ENCODE measurements at regions not wholly inside any gene's neighbourhood (a gene's known extent, or its start where the extent isn't known, plus 50 kb on each side); places are given as distances from the start of the nearest gene placed in this dataset.

GRCh38 chr9:110041452-110041851 is 166.5 kb downstream of the C9orf152 start:
- Histone ChIP-seq H3K4me1 (ENCODE audit: insufficient read depth, low read length) (no peaks in the 10 kb centered on the region), H3K27ac (ENCODE audit: low read depth in 1 of 2, low read length in 2 of 2) (no peak overlapping the region), H3K27me3 (ENCODE audit: control insufficient read depth in 1 of 2, insufficient read depth in 2 of 2, low read length in 2 of 2) (no peaks in the 10 kb centered on the region), H3K36me3 (ENCODE audit: insufficient read depth, low read length) (no peaks in the 10 kb centered on the region), H3K4me3 (ENCODE audit: low read length) (no peak overlapping the region), H3K9me3 (ENCODE audit: control insufficient read depth in 1 of 2, insufficient read depth in 1 of 2, low read length in 2 of 2) (no peaks in the 10 kb centered on the region)
- ChIA-PET CTCF (no interaction called here), POLR2A (no interaction called here)
- no peak for DNase-seq
- peaks cover 2% of the 10 kb centered on the region for H3K9me3 Mint-ChIP-seq
- no peak for TF ChIP-seq CTCF (IDR thresholded peaks at IDR 0.05)
- no peak overlapping the region for H3K27ac Mint-ChIP-seq
- no peaks in the 10 kb centered on the region for H3K27me3 Mint-ChIP-seq
- no peaks in the 10 kb centered on the region for H3K36me3 Mint-ChIP-seq (ENCODE audit: low read depth)
- intact Hi-C loops (cut with DNase I, micrococcal nuclease): loop anchor here in 1 of 2 experiments (2.0 kb wide), 1 partner anchor 21 kb away; no protein-coding TSS in a partner anchor
- no peaks in the 10 kb centered on the region for H3K4me1 Mint-ChIP-seq (ENCODE audit: low read depth)
- H3K4me3 Mint-ChIP-seq: no peak overlapping the region
- no peak for ATAC-seq (ENCODE audit: poor library complexity)

GRCh38 chr9:110047232-110047954 is 160.6 kb downstream of the C9orf152 start:
- no peak for TF ChIP-seq CTCF (IDR thresholded peaks at IDR 0.05)
- peak overlapping the region; percentile 90 for H3K4me3 Mint-ChIP-seq
- POLR2A ChIA-PET: interaction anchor here (0.6 to 3.5 kb wide), 2 partner anchors 79 to 295 kb away, joined by 3 to 11 read pairs; no protein-coding TSS in a partner anchor

GRCh38 chr9:110047955-110048402 is 160.0 kb downstream of the C9orf152 start:
- no peaks in the 10 kb centered on the region for H3K36me3 Mint-ChIP-seq (ENCODE audit: low read depth)
- H3K27ac Mint-ChIP-seq: peak overlapping the region; percentile 57
- ChIA-PET POLR2A (interaction anchor here (0.6 to 3.5 kb wide), 2 partner anchors 79 to 296 kb away, joined by 3 to 11 read pairs; no protein-coding TSS in a partner anchor), CTCF (no interaction called here)
- H3K4me1 ChIP-seq (ENCODE audit: insufficient read depth, low read length): peaks cover 29% of the 10 kb centered on the region
- H3K27ac ChIP-seq (ENCODE audit: low read depth in 1 of 2, low read length in 2 of 2): no peak overlapping the region
- no peaks in the 10 kb centered on the region for H3K36me3 ChIP-seq (ENCODE audit: insufficient read depth, low read length)
- TF ChIP-seq CTCF (IDR thresholded peaks at IDR 0.05): no peak
- DNase-seq: peak in 2 of 14 experiments; percentile 4 to 36
- H3K4me1 Mint-ChIP-seq (ENCODE audit: low read depth): peaks cover 36% of the 10 kb centered on the region
- peaks cover 2% of the 10 kb centered on the region for H3K9me3 Mint-ChIP-seq
- H3K4me3 ChIP-seq (ENCODE audit: low read length): peak overlapping the region; percentile 76
- H3K4me3 Mint-ChIP-seq: peak overlapping the region; percentile 90
- peak; percentile 60 for ATAC-seq (ENCODE audit: poor library complexity)
- peaks cover 27% of the 10 kb centered on the region for H3K27me3 Mint-ChIP-seq
- H3K9me3 ChIP-seq (ENCODE audit: control insufficient read depth in 1 of 2, insufficient read depth in 1 of 2, low read length in 2 of 2): peaks cover 0 to 4% of the 10 kb centered on the region in 2 experiments
- H3K27me3 ChIP-seq (ENCODE audit: control insufficient read depth in 1 of 2, insufficient read depth in 2 of 2, low read length in 2 of 2): no peaks in the 10 kb centered on the region
- intact Hi-C loops (cut with DNase I, micrococcal nuclease): loop anchor here in 1 of 2 experiments (5.0 kb wide), 1 partner anchor 209 kb away; the partner anchor contains the start of gene TXN

More at GRCh38 chr9:110047232-110047954, 160.6 kb downstream of the C9orf152 start:
- Histone ChIP-seq H3K27me3 (ENCODE audit: control insufficient read depth in 1 of 2, insufficient read depth in 2 of 2, low read length in 2 of 2) (no peaks in the 10 kb centered on the region), H3K27ac (ENCODE audit: low read depth in 1 of 2, low read length in 2 of 2) (no peak overlapping the region), H3K4me1 (ENCODE audit: insufficient read depth, low read length) (peaks cover 29% of the 10 kb centered on the region), H3K36me3 (ENCODE audit: insufficient read depth, low read length) (no peaks in the 10 kb centered on the region), H3K9me3 (ENCODE audit: control insufficient read depth in 1 of 2, insufficient read depth in 1 of 2, low read length in 2 of 2) (peaks cover 0 to 4% of the 10 kb centered on the region in 2 experiments), H3K4me3 (ENCODE audit: low read length) (peak overlapping the region; percentile 76)
- peaks cover 27% of the 10 kb centered on the region for H3K27me3 Mint-ChIP-seq
- H3K9me3 Mint-ChIP-seq: peaks cover 2% of the 10 kb centered on the region
- CTCF ChIA-PET: no interaction called here
- DNase-seq (no peak), ATAC-seq (ENCODE audit: poor library complexity) (no peak)
- H3K4me1 Mint-ChIP-seq (ENCODE audit: low read depth): peaks cover 36% of the 10 kb centered on the region
- peak overlapping the region; percentile 57 for H3K27ac Mint-ChIP-seq
- intact Hi-C loops (cut with DNase I, micrococcal nuclease): loop anchor here in 1 of 2 experiments (5.0 kb wide), 1 partner anchor 210 kb away; the partner anchor contains the start of gene TXN
- H3K36me3 Mint-ChIP-seq (ENCODE audit: low read depth): no peaks in the 10 kb centered on the region
